Liver (tissue), 7 donors: ENCODE measurements at regions not wholly inside any gene's neighbourhood (a gene's known extent, or its start where the extent isn't known, plus 50 kb on each side); places are given as distances from the start of the nearest gene placed in this dataset.

Experiments used
- DNase-seq: peaks from one replicate; pipeline ENCODE4 v3.0.0-alpha.2; 2017; ENCODE audit warnings: low spot score
- H3K27ac ChIP-seq, 2 donors: one replicate each; pipeline ENCODE4 v1.7.0; 2013; ENCODE audit warnings: inconsistent platforms in 2 of 2, low read length in 2 of 2, control low read depth in 1 of 2, low read depth in 1 of 2, mild to moderate bottlenecking in 1 of 2
- H3K27me3 ChIP-seq, 4 donors: one replicate each; pipeline versions ENCODE4 v1.6.1 to v1.7.0; 2013; ENCODE audit warnings: low read length in 3 of 4, inconsistent platforms in 1 of 4, mild to moderate bottlenecking in 1 of 4, moderate library complexity in 1 of 4; ENCODE audit not compliant: control insufficient read depth in 4 of 4, insufficient read depth in 4 of 4
- H3K36me3 ChIP-seq, 4 donors: one replicate each; pipeline versions ENCODE4 v1.6.1 to v1.7.0; 2013; ENCODE audit warnings: low read length in 3 of 4, mild to moderate bottlenecking in 3 of 4, low read depth in 1 of 4, moderate library complexity in 1 of 4; ENCODE audit not compliant: control insufficient read depth in 4 of 4, insufficient read depth in 3 of 4
- H3K4me1 ChIP-seq, 4 donors: one replicate each; pipeline versions ENCODE4 v1.6.1 to v1.7.0; 2013; ENCODE audit warnings: low read length in 3 of 4, mild to moderate bottlenecking in 3 of 4, moderate library complexity in 1 of 4; ENCODE audit not compliant: control insufficient read depth in 4 of 4, insufficient read depth in 4 of 4
- H3K4me3 ChIP-seq, 3 donors: one replicate each; pipeline versions ENCODE4 v1.6.1 to v1.7.0; 2013; ENCODE audit warnings: low read length in 3 of 3, control low read depth in 1 of 3, low read depth in 1 of 3, mild to moderate bottlenecking in 1 of 3
- H3K9ac ChIP-seq, 2 donors: one replicate each; pipeline ENCODE4 v1.7.0; 2013; ENCODE audit warnings: low read length in 2 of 2, mild to moderate bottlenecking in 2 of 2, moderate library complexity in 2 of 2, control low read depth in 1 of 2, low read depth in 1 of 2
- H3K9me3 ChIP-seq, 4 donors: one replicate each; pipeline versions ENCODE4 v1.6.1 to v1.7.0; 2013; ENCODE audit warnings: low read length in 3 of 4; ENCODE audit not compliant: control insufficient read depth in 4 of 4
- EGR1 ChIP-seq, 2 donors: IDR thresholded peaks; 2 replicates each; pipeline ENCODE4 v1.6.1; 2016 to 2018; ENCODE audit warnings: antibody characterized with exemption in 2 of 2, low read depth in 2 of 2
- FOXA1 ChIP-seq: IDR thresholded peaks from 2 replicates; pipeline ENCODE4 v1.6.1; 2016; ENCODE audit warnings: antibody characterized with exemption
- FOXA2 ChIP-seq: IDR thresholded peaks from 2 replicates; pipeline ENCODE4 v1.6.1; 2016; ENCODE audit warnings: antibody characterized with exemption
- GABPA ChIP-seq, 2 donors: IDR thresholded peaks in 1 of 2; conservative IDR thresholded peaks in 1 of 2; 2 replicates each; pipeline ENCODE4 v1.6.1; 2016; ENCODE audit warnings: antibody characterized with exemption in 2 of 2, mild to moderate bottlenecking in 1 of 2, moderate library complexity in 1 of 2
- HNF4A ChIP-seq, 2 donors: conservative IDR thresholded peaks; 2 replicates each; pipeline ENCODE4 v1.6.1; 2016; ENCODE audit warnings: antibody characterized with exemption in 2 of 2, mild to moderate bottlenecking in 2 of 2
- HNF4G ChIP-seq: IDR thresholded peaks from 2 replicates; pipeline ENCODE4 v1.6.1; 2016; ENCODE audit warnings: antibody characterized with exemption
- JUND ChIP-seq, 2 donors: IDR thresholded peaks; 2 replicates each; pipeline ENCODE4 v1.6.1; 2016; ENCODE audit warnings: antibody characterized with exemption in 2 of 2
- NR2F2 ChIP-seq: IDR thresholded peaks from 2 replicates; pipeline ENCODE4 v1.6.1; 2016; ENCODE audit warnings: antibody characterized with exemption
- RAD21 ChIP-seq, 2 donors: IDR thresholded peaks; 2 replicates each; pipeline ENCODE4 v1.6.1; 2016; ENCODE audit warnings: antibody characterized with exemption in 2 of 2, mild to moderate bottlenecking in 2 of 2
- RXRA ChIP-seq, 2 donors: IDR thresholded peaks; 2 replicates each; pipeline ENCODE4 v1.6.1; 2017 to 2018; ENCODE audit warnings: antibody characterized with exemption in 2 of 2, mild to moderate bottlenecking in 1 of 2
- SP1 ChIP-seq: IDR thresholded peaks from 2 replicates; pipeline ENCODE4 v1.6.1; 2018; ENCODE audit warnings: antibody characterized with exemption, mild to moderate bottlenecking
- TAF1 ChIP-seq: conservative IDR thresholded peaks from 2 replicates; pipeline ENCODE4 v1.6.1; 2016; ENCODE audit warnings: antibody characterized with exemption, mild to moderate bottlenecking
- YY1 ChIP-seq: IDR thresholded peaks from 2 replicates; pipeline ENCODE4 v1.6.1; 2016; ENCODE audit warnings: antibody characterized with exemption, mild to moderate bottlenecking
- WGBS: extraction: QIAGEN DNeasy Blood & Tissue Kit; methylation state at CpG from one replicate; pipeline ENCODE4 v1.1.7; 2013; 5-methylcytosine and 5-hydroxymethylcytosine counted together
- TF ChIP-seq, protein P1 (sequence below): IDR thresholded peaks from 2 replicates; pipeline ENCODE4 v1.6.1; 2016; ENCODE audit warnings: antibody characterized with exemption
- TF ChIP-seq, protein P2 (sequence below): IDR thresholded peaks from 2 replicates; pipeline ENCODE4 v1.6.1; 2016; ENCODE audit warnings: antibody characterized with exemption
- TF ChIP-seq, protein P3 (sequence below): IDR thresholded peaks from 2 replicates; pipeline ENCODE4 v1.6.1; 2016; ENCODE audit warnings: antibody characterized with exemption, mild to moderate bottlenecking
- TF ChIP-seq, protein P4 (sequence below): IDR thresholded peaks from 2 replicates; pipeline ENCODE4 v1.6.1; 2016; ENCODE audit warnings: antibody characterized with exemption
- donor health status: healthy.
- donor health status: healthy.
- donor health status: healthy.
- donor health status: healthy.

DNA sequence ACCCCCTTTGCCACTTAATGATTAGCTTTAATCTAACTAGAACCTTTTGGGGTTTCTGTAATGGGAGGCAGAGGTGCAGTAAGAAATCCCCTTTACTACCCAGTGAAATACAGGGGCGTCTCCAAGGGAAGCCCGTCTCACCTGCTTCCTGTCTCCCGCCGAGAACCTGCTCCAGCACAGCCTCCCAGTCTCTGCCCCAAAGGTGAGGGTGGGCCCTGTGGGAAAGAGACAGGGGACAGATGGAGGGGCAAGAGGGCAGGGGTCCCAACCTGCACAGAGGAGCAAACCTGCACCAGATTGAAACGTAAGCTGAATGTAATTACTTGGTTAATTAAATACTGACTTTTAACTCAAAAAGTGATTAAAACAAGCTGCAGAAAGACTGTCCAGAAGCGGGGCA is 474.2 kb upstream of the SULF2 start:
- Histone ChIP-seq H3K27me3 (no peaks in the 10 kb centered on the region), H3K4me3 (no peak overlapping the region), H3K27ac (no peak overlapping the region), H3K36me3 (no peaks in the 10 kb centered on the region), H3K4me1 (no peaks in the 10 kb centered on the region), H3K9me3 (peaks cover 0 to 2% (median 0%) of the 10 kb centered on the region in 4 donors), H3K9ac (no peak overlapping the region)
- DNase-seq = no peak
- no peak for TF ChIP-seq JUND (IDR thresholded peaks at IDR 0.05)
- TF ChIP-seq HNF4G = no peak
- TF ChIP-seq TAF1 = no peak
- TF ChIP-seq FOXA2 = no peak
- WGBS = 73% methylated on average over 6 of the region's 6 CpGs

DNA sequence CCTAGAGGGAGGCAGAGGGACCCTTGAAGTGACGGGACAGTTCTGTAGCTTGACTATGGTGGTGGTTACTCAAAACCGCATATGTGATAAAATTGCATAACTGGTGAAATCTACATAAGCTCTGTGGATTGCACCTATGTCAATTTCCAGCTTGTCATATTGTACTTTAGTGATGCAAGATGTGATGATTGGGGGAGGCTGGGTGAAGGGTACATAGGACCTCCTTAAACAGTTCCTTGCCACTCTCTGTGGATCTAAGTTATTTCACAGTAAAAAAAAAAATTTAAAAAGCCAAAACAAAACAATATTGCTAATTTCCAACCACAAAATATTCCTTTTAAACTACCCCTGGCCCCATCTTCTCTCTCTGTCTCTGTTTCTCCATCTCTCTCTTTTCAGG is 472.6 kb upstream of the SULF2 start:
- no peaks in the 10 kb centered on the region for H3K36me3 ChIP-seq
- H3K4me1 ChIP-seq = no peaks in the 10 kb centered on the region
- H3K27ac ChIP-seq = no peak overlapping the region
- H3K27me3 ChIP-seq = no peaks in the 10 kb centered on the region
- DNase-seq = no peak
- TF ChIP-seq GABPA (IDR thresholded peaks at IDR 0.05 in 1 of 2, conservative IDR thresholded peaks at IDR 0.05 in 1 of 2) = no peak
- TF ChIP-seq TAF1 = no peak
- TF ChIP-seq, protein P1, sequence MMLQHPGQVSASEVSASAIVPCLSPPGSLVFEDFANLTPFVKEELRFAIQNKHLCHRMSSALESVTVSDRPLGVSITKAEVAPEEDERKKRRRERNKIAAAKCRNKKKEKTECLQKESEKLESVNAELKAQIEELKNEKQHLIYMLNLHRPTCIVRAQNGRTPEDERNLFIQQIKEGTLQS = no peak
- TF ChIP-seq EGR1 (IDR thresholded peaks at IDR 0.05; ENCODE audit: low read depth in 2 of 2) = no peak
- TF ChIP-seq NR2F2 = no peak
- no peak for TF ChIP-seq FOXA2
- TF ChIP-seq SP1 = no peak
- TF ChIP-seq RXRA (IDR thresholded peaks at IDR 0.05) = no peak
- TF ChIP-seq HNF4G = no peak
- no peak for TF ChIP-seq YY1
- TF ChIP-seq HNF4A (conservative IDR thresholded peaks at IDR 0.05) = no peak
- TF ChIP-seq, protein P2, sequence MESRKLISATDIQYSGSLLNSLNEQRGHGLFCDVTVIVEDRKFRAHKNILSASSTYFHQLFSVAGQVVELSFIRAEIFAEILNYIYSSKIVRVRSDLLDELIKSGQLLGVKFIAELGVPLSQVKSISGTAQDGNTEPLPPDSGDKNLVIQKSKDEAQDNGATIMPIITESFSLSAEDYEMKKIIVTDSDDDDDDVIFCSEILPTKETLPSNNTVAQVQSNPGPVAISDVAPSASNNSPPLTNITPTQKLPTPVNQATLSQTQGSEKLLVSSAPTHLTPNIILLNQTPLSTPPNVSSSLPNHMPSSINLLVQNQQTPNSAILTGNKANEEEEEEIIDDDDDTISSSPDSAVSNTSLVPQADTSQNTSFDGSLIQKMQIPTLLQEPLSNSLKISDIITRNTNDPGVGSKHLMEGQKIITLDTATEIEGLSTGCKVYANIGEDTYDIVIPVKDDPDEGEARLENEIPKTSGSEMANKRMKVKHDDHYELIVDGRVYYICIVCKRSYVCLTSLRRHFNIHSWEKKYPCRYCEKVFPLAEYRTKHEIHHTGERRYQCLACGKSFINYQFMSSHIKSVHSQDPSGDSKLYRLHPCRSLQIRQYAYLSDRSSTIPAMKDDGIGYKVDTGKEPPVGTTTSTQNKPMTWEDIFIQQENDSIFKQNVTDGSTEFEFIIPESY = no peak
- no peak for TF ChIP-seq FOXA1
- WGBS = 85% methylated on average over 2 of the region's 2 CpGs
- peaks cover 0 to 2% (median 0%) of the 10 kb centered on the region in 4 donors for H3K9me3 ChIP-seq
- no peak overlapping the region for H3K9ac ChIP-seq
- H3K4me3 ChIP-seq = no peak overlapping the region

DNA sequence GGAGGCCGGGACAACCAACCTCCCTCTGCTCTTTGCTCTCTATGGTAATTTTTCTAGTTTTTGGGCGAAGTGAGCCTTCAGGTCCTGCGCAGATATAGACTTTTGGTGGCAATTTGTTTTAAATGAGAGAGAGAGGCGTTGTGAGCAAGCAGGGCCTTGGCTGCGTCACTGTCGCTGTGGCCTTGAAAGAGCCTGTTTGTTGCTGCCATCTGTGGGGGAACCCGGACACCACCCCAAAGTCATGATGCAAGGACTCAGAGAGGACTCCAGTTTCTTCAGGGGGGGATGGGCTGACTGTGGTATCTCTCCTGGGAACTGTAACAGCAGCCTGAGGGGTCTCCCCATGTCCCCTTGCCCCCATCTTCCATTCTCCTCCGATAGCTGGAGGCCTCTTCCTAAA is 462.7 kb upstream of the SULF2 start:
- Histone ChIP-seq H3K9me3 (no peaks in the 10 kb centered on the region), H3K4me3 (no peak overlapping the region), H3K27me3 (no peaks in the 10 kb centered on the region), H3K4me1 (no peaks in the 10 kb centered on the region), H3K27ac (no peak overlapping the region), H3K36me3 (no peaks in the 10 kb centered on the region), H3K9ac (no peak overlapping the region)
- 93% methylated on average over 8 of the region's 8 CpGs for WGBS
- no peak for DNase-seq
- no peak for TF ChIP-seq RAD21 (IDR thresholded peaks at IDR 0.05)
- TF ChIP-seq, protein P3, sequence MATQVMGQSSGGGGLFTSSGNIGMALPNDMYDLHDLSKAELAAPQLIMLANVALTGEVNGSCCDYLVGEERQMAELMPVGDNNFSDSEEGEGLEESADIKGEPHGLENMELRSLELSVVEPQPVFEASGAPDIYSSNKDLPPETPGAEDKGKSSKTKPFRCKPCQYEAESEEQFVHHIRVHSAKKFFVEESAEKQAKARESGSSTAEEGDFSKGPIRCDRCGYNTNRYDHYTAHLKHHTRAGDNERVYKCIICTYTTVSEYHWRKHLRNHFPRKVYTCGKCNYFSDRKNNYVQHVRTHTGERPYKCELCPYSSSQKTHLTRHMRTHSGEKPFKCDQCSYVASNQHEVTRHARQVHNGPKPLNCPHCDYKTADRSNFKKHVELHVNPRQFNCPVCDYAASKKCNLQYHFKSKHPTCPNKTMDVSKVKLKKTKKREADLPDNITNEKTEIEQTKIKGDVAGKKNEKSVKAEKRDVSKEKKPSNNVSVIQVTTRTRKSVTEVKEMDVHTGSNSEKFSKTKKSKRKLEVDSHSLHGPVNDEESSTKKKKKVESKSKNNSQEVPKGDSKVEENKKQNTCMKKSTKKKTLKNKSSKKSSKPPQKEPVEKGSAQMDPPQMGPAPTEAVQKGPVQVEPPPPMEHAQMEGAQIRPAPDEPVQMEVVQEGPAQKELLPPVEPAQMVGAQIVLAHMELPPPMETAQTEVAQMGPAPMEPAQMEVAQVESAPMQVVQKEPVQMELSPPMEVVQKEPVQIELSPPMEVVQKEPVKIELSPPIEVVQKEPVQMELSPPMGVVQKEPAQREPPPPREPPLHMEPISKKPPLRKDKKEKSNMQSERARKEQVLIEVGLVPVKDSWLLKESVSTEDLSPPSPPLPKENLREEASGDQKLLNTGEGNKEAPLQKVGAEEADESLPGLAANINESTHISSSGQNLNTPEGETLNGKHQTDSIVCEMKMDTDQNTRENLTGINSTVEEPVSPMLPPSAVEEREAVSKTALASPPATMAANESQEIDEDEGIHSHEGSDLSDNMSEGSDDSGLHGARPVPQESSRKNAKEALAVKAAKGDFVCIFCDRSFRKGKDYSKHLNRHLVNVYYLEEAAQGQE = no peak
- no peak for TF ChIP-seq TAF1
- TF ChIP-seq, protein P1 = no peak
- TF ChIP-seq GABPA (IDR thresholded peaks at IDR 0.05 in 1 of 2, conservative IDR thresholded peaks at IDR 0.05 in 1 of 2) = no peak
- no peak for TF ChIP-seq HNF4A (conservative IDR thresholded peaks at IDR 0.05)
- TF ChIP-seq JUND (IDR thresholded peaks at IDR 0.05) = no peak
- TF ChIP-seq, protein P4, sequence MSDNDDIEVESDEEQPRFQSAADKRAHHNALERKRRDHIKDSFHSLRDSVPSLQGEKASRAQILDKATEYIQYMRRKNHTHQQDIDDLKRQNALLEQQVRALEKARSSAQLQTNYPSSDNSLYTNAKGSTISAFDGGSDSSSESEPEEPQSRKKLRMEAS = no peak
- no peak for TF ChIP-seq YY1
